Peyer's patch (tissue), 4 donors: ENCODE measurements at regions not wholly inside any gene's neighbourhood (a gene's known extent, or its start where the extent isn't known, plus 50 kb on each side); places are given as distances from the start of the nearest gene placed in this dataset.
"Not testable (repeated sequence)": the region's sequence is repeated elsewhere in the genome, so short reads cannot be mapped to it uniquely, and the experiment has no call there.

ENCODE experiments used
- DNase-seq, 3 donors: peaks; one replicate each; pipeline ENCODE4 v3.0.0-alpha.2; 2017 to 2019
- H3K27ac ChIP-seq, 4 donors: fragments of 200-600 bp; sonication (generic); one replicate each; pipeline ENCODE4 v1.5.1; 2016 to 2019
- H3K27me3 ChIP-seq, 2 donors: fragments of 200-600 bp; sonication (generic); one replicate each; pipeline ENCODE4 v1.5.1; 2019
- H3K36me3 ChIP-seq, 3 donors: fragments of 200-600 bp; sonication (generic); one replicate each; pipeline ENCODE4 v1.5.1; 2016 to 2019
- H3K4me1 ChIP-seq, 4 donors: fragments of 200-600 bp; sonication (generic); one replicate each; pipeline ENCODE4 v1.5.1; 2016 to 2019
- H3K4me3 ChIP-seq, 4 donors: fragments of 200-600 bp; sonication (generic); 1 replicate in 3 of 4; 2 replicates in 1 of 4; pipeline ENCODE4 v1.5.1; 2016 to 2019; ENCODE audit warnings: mild to moderate bottlenecking in 1 of 4
- H3K9me3 ChIP-seq, 4 donors: fragments of 200-600 bp; sonication (generic); one replicate each; pipeline ENCODE4 v1.5.1; 2016 to 2019; ENCODE audit warnings: mild to moderate bottlenecking in 1 of 4
- CTCF ChIP-seq, 6 experiments: fragments of 450-650 bp in 4 of 6; fragments of 200-600 bp in 2 of 6; sonication (generic) in 1 of 6; IDR thresholded peaks; one replicate each; pipeline ENCODE4 v1.5.1; 2017 to 2019; ENCODE audit warnings: antibody characterized with exemption in 6 of 6, mild to moderate bottlenecking in 3 of 6, moderate library complexity in 1 of 6
- POLR2A ChIP-seq, 2 donors: fragments of 450-650 bp; IDR thresholded peaks; one replicate each; pipeline ENCODE4 v1.5.1; 2017; ENCODE audit warnings: antibody characterized with exemption in 2 of 2, mild to moderate bottlenecking in 2 of 2, moderate library complexity in 2 of 2

- no peaks in the 10 kb centered on the region for H3K27me3 ChIP-seq
- no peaks in the 10 kb centered on the region for H3K36me3 ChIP-seq
- no peak for DNase-seq
- H3K27ac ChIP-seq, result no peak overlapping the region
- TF ChIP-seq POLR2A (IDR thresholded peaks at IDR 0.05), result no peak
- TF ChIP-seq CTCF (IDR thresholded peaks at IDR 0.05), result no peak
- no peak overlapping the region for H3K4me3 ChIP-seq
- no peaks in the 10 kb centered on the region for H3K4me1 ChIP-seq
- no peaks in the 10 kb centered on the region for H3K9me3 ChIP-seq
Observed at GRCh38 chr22:49687333-49687732, 140.3 kb downstream of the BRD1 start.

- Histone ChIP-seq H3K36me3 (no peaks in the 10 kb centered on the region), H3K4me1 (no peaks in the 10 kb centered on the region), H3K27me3 (no peaks in the 10 kb centered on the region), H3K4me3 (no peak overlapping the region), H3K9me3 (no peaks in the 10 kb centered on the region), H3K27ac (no peak overlapping the region)
- DNase-seq, result no peak
- TF ChIP-seq CTCF (IDR thresholded peaks at IDR 0.05) (no peak), POLR2A (IDR thresholded peaks at IDR 0.05) (no peak)
Observed at GRCh38 chr22:49686495-49687219, 141.0 kb downstream of the BRD1 start.

- Histone ChIP-seq H3K36me3 (no peaks in the 10 kb centered on the region), H3K4me3 (no peak overlapping the region), H3K27ac (no peak overlapping the region), H3K9me3 (no peaks in the 10 kb centered on the region), H3K27me3 (no peaks in the 10 kb centered on the region), H3K4me1 (no peaks in the 10 kb centered on the region)
- no peak for DNase-seq
- TF ChIP-seq CTCF (IDR thresholded peaks at IDR 0.05), result no peak
- no peak for TF ChIP-seq POLR2A (IDR thresholded peaks at IDR 0.05)
Observed at GRCh38 chr22:49685686-49686085, 142.0 kb downstream of the BRD1 start.

GRCh38 chr22:49685116-49685515, 142.6 kb downstream of the BRD1 start:
- no peak for TF ChIP-seq CTCF (IDR thresholded peaks at IDR 0.05)
- TF ChIP-seq POLR2A (IDR thresholded peaks at IDR 0.05), result no peak
- H3K27ac ChIP-seq, result no peak overlapping the region
- DNase-seq, result no peak
- no peaks in the 10 kb centered on the region for H3K27me3 ChIP-seq
- H3K4me1 ChIP-seq, result no peaks in the 10 kb centered on the region
- no peak overlapping the region for H3K4me3 ChIP-seq
- H3K36me3 ChIP-seq, result no peaks in the 10 kb centered on the region
- H3K9me3 ChIP-seq, result no peaks in the 10 kb centered on the region

GRCh38 chr22:49683032-49683431, 144.6 kb downstream of the BRD1 start:
- DNase-seq, result no peak
- H3K27ac ChIP-seq, result no peak overlapping the region
- H3K4me1 ChIP-seq, result no peaks in the 10 kb centered on the region
- H3K9me3 ChIP-seq, result no peaks in the 10 kb centered on the region
- no peak for TF ChIP-seq POLR2A (IDR thresholded peaks at IDR 0.05)
- TF ChIP-seq CTCF (IDR thresholded peaks at IDR 0.05), result no peak
- H3K36me3 ChIP-seq, result no peaks in the 10 kb centered on the region
- no peak overlapping the region for H3K4me3 ChIP-seq
- no peaks in the 10 kb centered on the region for H3K27me3 ChIP-seq

GRCh38 chr22:49680819-49681218, 146.9 kb downstream of the BRD1 start:
- H3K27me3 ChIP-seq, H3K27ac ChIP-seq, H3K4me3 ChIP-seq, H3K36me3 ChIP-seq, H3K4me1 ChIP-seq, H3K9me3 ChIP-seq, DNase-seq: not testable (repeated sequence)
